Vagina (tissue), 2 donors: ENCODE measurements at regions not wholly inside any gene's neighbourhood (a gene's known extent, or its start where the extent isn't known, plus 50 kb on each side); places are given as distances from the start of the nearest gene placed in this dataset.

Experiments used
- POLR2A ChIP-seq, 2 donors: fragments of 450-650 bp; IDR thresholded peaks; one replicate each; pipeline ENCODE4 v1.6.1; 2017; ENCODE audit warnings: antibody characterized with exemption in 2 of 2, mild to moderate bottlenecking in 2 of 2, moderate library complexity in 2 of 2
- POLR2AphosphoS5 ChIP-seq, 2 donors: sonication (generic); formaldehyde crosslinking; IDR thresholded peaks; one replicate each; pipeline ENCODE4 v1.9.0; 2017; ENCODE audit warnings: antibody characterized with exemption in 2 of 2, mild to moderate bottlenecking in 2 of 2, low read depth in 1 of 2; ENCODE audit not compliant: insufficient read depth in 1 of 2
- TF ChIP-seq, protein P1 (sequence below), 3 experiments: fragments of 450-650 bp in 2 of 3; fragments of 200-600 bp in 1 of 3; sonication (generic) in 1 of 3; IDR thresholded peaks; one replicate each; pipeline ENCODE4 v1.5.1; 2017 to 2019; ENCODE audit warnings: antibody characterized with exemption in 3 of 3, mild to moderate bottlenecking in 2 of 3, moderate library complexity in 2 of 3

DNA sequence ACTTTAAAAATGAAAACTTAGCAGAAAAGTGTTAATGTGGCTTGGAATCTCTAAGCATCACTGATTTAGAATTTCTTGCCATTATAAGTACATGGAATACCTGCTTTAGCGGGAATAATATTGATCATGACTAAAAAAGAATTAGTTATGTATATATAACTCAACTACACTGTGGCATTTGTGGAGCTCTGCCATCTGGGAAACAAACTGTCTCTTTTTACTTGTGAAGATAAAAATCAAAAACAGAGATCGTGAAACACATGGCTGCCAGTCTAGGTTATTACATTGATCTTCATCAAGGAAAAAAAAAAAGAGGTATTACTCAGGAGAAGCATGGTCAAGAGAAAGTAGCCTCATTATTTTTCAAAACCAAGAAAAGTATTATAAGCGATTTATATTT is 287.4 kb downstream of the HTR1A start:
- TF ChIP-seq, protein P1, sequence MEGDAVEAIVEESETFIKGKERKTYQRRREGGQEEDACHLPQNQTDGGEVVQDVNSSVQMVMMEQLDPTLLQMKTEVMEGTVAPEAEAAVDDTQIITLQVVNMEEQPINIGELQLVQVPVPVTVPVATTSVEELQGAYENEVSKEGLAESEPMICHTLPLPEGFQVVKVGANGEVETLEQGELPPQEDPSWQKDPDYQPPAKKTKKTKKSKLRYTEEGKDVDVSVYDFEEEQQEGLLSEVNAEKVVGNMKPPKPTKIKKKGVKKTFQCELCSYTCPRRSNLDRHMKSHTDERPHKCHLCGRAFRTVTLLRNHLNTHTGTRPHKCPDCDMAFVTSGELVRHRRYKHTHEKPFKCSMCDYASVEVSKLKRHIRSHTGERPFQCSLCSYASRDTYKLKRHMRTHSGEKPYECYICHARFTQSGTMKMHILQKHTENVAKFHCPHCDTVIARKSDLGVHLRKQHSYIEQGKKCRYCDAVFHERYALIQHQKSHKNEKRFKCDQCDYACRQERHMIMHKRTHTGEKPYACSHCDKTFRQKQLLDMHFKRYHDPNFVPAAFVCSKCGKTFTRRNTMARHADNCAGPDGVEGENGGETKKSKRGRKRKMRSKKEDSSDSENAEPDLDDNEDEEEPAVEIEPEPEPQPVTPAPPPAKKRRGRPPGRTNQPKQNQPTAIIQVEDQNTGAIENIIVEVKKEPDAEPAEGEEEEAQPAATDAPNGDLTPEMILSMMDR (IDR thresholded peaks at IDR 0.05): no peak
- TF ChIP-seq POLR2AphosphoS5 (IDR thresholded peaks at IDR 0.05; ENCODE audit: insufficient read depth in 1 of 2, low read depth in 1 of 2) (no peak), POLR2A (IDR thresholded peaks at IDR 0.05) (no peak)
